ENCODE measurements at regions not wholly inside any gene's neighbourhood (a gene's known extent, or its start where the extent isn't known, plus 50 kb on each side); places are given as distances from the start of the nearest gene placed in this dataset.

DNA sequence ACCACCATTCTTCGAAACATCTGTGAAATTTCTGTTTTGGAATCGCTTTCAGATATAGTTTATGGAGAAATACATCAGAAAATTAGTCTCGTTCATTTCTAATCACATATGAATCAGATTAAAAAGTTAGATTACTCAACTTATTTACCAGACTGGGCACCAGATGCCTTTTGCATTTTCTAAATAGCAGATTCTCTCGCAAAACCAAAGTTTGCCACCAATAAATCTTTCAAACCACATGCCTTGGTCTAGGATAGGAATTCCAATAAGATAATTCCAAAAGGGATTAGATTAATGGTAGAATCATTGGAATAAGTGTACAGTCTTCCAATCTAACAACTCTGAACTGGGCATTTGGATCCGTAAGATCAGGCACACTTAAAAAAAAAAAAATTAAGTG lies 160.4 kb upstream of the TAB2 start:
- TF ChIP-seq, protein P1, sequence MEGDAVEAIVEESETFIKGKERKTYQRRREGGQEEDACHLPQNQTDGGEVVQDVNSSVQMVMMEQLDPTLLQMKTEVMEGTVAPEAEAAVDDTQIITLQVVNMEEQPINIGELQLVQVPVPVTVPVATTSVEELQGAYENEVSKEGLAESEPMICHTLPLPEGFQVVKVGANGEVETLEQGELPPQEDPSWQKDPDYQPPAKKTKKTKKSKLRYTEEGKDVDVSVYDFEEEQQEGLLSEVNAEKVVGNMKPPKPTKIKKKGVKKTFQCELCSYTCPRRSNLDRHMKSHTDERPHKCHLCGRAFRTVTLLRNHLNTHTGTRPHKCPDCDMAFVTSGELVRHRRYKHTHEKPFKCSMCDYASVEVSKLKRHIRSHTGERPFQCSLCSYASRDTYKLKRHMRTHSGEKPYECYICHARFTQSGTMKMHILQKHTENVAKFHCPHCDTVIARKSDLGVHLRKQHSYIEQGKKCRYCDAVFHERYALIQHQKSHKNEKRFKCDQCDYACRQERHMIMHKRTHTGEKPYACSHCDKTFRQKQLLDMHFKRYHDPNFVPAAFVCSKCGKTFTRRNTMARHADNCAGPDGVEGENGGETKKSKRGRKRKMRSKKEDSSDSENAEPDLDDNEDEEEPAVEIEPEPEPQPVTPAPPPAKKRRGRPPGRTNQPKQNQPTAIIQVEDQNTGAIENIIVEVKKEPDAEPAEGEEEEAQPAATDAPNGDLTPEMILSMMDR (IDR thresholded peaks at IDR 0.05) = no peak
- TF ChIP-seq POLR2A (IDR thresholded peaks at IDR 0.05) = no peak
